ENCODE measurements at regions not wholly inside any gene's neighbourhood (a gene's known extent, or its start where the extent isn't known, plus 50 kb on each side); places are given as distances from the start of the nearest gene placed in this dataset.

DNA sequence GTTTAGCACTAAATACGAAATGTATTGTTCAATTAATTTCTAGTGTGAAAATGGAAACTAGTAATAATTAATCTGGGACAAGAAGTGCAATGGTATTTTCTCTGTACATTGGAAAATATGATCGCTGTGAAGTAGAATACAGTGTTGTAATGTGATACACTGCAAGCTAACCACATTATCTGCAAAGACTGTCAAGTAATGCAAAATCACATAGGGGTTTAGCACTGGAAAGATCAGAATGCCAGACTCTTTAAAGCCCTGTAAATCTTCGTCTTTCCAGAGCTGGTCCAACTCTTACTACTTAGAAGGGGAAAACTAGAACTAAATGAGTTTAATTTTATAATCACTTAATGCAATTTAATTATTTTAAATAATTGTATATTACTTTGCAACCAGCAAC, 544.5 kb upstream of the ANO3 start:
- TF ChIP-seq, protein P1, sequence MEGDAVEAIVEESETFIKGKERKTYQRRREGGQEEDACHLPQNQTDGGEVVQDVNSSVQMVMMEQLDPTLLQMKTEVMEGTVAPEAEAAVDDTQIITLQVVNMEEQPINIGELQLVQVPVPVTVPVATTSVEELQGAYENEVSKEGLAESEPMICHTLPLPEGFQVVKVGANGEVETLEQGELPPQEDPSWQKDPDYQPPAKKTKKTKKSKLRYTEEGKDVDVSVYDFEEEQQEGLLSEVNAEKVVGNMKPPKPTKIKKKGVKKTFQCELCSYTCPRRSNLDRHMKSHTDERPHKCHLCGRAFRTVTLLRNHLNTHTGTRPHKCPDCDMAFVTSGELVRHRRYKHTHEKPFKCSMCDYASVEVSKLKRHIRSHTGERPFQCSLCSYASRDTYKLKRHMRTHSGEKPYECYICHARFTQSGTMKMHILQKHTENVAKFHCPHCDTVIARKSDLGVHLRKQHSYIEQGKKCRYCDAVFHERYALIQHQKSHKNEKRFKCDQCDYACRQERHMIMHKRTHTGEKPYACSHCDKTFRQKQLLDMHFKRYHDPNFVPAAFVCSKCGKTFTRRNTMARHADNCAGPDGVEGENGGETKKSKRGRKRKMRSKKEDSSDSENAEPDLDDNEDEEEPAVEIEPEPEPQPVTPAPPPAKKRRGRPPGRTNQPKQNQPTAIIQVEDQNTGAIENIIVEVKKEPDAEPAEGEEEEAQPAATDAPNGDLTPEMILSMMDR (IDR thresholded peaks at IDR 0.05; ENCODE audit: low read length) = no peak
- TF ChIP-seq EZH2 (IDR thresholded peaks at IDR 0.05; ENCODE audit: borderline replicate concordance, low read length) = no peak
